Suprapubic skin (tissue), 4 donors: ENCODE measurements at regions not wholly inside any gene's neighbourhood (a gene's known extent, or its start where the extent isn't known, plus 50 kb on each side); places are given as distances from the start of the nearest gene placed in this dataset.

Experiments used
- CTCF ChIP-seq, 2 donors: fragments of 200-600 bp in 1 of 2; fragments of 450-650 bp in 1 of 2; sonication (generic) in 1 of 2; IDR thresholded peaks; one replicate each; pipeline ENCODE4 v1.5.1; 2016 to 2019; ENCODE audit warnings: antibody characterized with exemption in 2 of 2, mild to moderate bottlenecking in 1 of 2, moderate library complexity in 1 of 2
- EP300 ChIP-seq: sonication (generic); formaldehyde crosslinking; IDR thresholded peaks from one replicate; pipeline ENCODE4 v1.6.1; 2017; ENCODE audit warnings: antibody characterized with exemption
- POLR2A ChIP-seq, 2 donors: fragments of 450-650 bp; IDR thresholded peaks; one replicate each; pipeline ENCODE4 v1.6.1; 2017; ENCODE audit warnings: antibody characterized with exemption in 2 of 2, mild to moderate bottlenecking in 2 of 2, moderate library complexity in 2 of 2
- POLR2AphosphoS5 ChIP-seq, 3 donors: sonication (generic); formaldehyde crosslinking; IDR thresholded peaks; one replicate each; pipeline ENCODE4 v1.6.1; 2017; ENCODE audit warnings: antibody characterized with exemption in 3 of 3

GRCh38 chr7:378551-379455, 88.8 kb downstream of the FOXL3 start:
- no peak for TF ChIP-seq CTCF (IDR thresholded peaks at IDR 0.05)
- no peak for TF ChIP-seq POLR2A (IDR thresholded peaks at IDR 0.05)
- no peak for TF ChIP-seq EP300
- TF ChIP-seq POLR2AphosphoS5 (IDR thresholded peaks at IDR 0.05), result no peak
